Frontal cortex (tissue), 3 donors: ENCODE measurements at regions not wholly inside any gene's neighbourhood (a gene's known extent, or its start where the extent isn't known, plus 50 kb on each side); places are given as distances from the start of the nearest gene placed in this dataset.

Experiments used
- DNase-seq, 2 donors: peaks; one replicate each; pipeline ENCODE4 v3.0.0; 2012; ENCODE audit warnings: low spot score in 2 of 2
- FAIRE-seq: peaks from 2 replicates; lab custom pipeline; 2012; peaks lifted over from hg19 to GRCh38; lab: Jason Lieb, UNC
- donor health status: control.
- donor health status: control.
- donor health status: control.

- no peak for DNase-seq
- no peak for FAIRE-seq
Measured at GRCh38 chr20:24761220-24762065, 187.6 kb upstream of the CST7 start.

GRCh38 chr20:24762371-24762770, 186.7 kb upstream of the CST7 start:
- DNase-seq (no peak), FAIRE-seq (no peak)

DNA sequence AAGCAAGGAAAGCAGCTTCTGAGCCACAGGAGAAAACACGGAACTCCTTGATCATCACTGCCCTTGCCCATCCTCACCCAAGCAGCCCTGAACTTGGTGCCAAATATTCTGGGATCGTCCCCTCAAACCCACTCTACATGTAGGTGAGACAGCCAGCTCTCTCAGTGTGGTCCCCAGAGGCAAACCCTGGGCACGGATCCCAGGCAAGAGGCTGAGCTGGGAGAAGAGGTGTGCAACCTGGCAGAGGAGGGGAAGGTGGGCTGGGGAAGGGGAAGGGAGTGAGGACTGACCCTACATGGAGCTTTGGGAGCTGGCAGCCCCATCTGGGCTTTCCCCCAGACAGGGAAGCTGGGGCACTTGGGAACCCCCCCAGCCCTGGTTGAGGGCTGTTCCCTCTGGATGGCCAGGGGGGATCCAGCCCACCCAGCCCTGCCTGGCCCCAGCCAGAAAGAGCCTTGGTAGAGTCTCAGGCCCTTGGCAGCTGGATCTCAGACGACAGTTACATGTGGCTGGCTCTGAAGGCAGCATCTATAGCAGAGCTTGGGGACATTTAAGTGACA, 186.2 kb upstream of the CST7 start:
- DNase-seq (no peak), FAIRE-seq (no peak)

GRCh38 chr20:24763386-24764026, 185.6 kb upstream of the CST7 start:
- DNase-seq (no peak), FAIRE-seq (no peak)

GRCh38 chr20:24764027-24764793, 184.9 kb upstream of the CST7 start:
- FAIRE-seq (no peak), DNase-seq (no peak)

- DNase-seq (no peak), FAIRE-seq (no peak)
Measured at GRCh38 chr20:24764794-24765202, 184.3 kb upstream of the CST7 start.

- no peak for FAIRE-seq
- DNase-seq = no peak
Measured at GRCh38 chr20:24765316-24766142, 183.5 kb upstream of the CST7 start.

GRCh38 chr20:24766143-24766527, 182.9 kb upstream of the CST7 start:
- no peak for FAIRE-seq
- DNase-seq = no peak

DNA sequence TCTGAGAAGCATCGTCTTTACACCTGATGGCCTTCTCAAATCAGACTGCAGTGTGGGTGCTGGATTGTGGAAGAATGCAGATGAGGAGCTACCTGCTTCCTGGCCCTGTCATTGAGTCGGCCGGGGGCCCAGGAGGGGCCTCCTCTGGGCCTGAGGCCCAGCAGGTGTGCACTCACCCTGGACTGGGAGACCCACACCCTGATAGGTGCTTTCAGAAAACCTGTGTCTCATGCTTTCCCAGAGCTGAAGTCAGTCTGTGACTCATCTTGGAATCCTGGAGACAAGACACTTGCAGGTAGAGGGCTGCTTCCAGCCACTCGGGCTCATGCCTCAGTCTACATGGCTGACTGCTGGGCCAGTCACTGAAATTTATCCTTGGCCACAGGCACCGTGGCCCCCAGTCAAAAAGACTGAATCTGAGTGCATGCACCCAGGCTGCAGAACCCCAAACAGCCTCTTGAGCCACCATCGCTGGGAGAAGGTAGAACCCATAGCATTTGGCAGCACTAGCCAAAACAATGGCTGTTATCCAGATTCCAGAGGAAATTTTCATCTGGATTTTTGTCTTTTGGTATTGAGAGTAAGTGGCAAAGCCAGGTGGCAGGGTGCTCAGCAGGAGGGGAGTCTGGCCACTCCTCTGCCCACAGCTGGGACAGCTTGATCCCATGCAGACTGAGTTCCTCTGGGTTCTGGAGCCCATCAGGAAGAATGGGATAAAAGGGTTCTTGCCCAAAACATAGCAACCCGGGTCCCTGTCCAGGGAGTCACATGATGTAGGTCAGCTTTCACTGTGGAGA, 182.0 kb upstream of the CST7 start:
- DNase-seq (no peak), FAIRE-seq (no peak)

DNA sequence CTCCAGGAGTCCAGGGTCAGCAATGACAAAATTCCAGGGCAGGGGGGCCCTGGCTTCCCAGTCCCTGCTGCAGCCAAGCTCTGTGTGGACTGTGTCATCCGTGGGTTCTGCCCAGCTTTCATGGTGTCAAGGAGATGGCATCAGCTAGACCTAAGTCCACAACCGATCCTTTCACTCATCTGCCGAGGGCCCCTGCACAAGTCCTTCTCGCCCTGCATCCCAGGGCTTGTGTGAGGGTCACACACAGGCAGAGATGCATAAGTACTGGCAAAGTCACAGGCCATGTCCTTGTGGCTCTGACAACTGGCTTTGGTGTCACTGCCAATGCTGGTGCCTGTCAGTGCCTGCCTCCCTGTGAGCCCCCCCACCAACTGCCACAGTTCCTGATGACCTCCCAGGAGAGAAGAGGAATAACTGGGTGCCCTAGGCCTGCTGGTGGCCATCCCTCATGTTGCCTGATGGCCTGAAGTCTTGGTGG, 181.4 kb upstream of the CST7 start:
- FAIRE-seq = no peak
- DNase-seq = no peak

DNA sequence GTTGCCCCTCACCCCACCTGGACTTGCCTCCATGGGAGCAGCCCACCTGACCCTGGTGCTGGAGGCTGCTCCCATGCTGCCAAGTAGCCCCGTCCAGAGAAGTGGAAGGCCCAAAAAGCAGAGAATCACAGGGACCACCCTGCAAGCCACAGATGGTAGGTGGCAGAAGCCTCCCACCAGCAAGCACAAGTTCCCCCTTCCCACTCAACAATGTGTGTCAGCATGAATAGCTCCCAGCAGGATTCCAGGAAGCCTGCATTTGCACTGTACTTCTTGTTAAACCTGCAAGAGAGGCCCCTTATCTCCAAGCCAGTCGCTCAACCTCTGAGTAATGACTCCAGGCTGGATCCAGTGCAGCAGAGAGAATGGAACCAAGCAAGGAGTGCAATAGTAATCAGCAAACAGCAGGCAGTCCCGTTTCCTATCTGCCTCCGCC, 180.8 kb upstream of the CST7 start:
- no peak for FAIRE-seq
- no peak for DNase-seq

DNA sequence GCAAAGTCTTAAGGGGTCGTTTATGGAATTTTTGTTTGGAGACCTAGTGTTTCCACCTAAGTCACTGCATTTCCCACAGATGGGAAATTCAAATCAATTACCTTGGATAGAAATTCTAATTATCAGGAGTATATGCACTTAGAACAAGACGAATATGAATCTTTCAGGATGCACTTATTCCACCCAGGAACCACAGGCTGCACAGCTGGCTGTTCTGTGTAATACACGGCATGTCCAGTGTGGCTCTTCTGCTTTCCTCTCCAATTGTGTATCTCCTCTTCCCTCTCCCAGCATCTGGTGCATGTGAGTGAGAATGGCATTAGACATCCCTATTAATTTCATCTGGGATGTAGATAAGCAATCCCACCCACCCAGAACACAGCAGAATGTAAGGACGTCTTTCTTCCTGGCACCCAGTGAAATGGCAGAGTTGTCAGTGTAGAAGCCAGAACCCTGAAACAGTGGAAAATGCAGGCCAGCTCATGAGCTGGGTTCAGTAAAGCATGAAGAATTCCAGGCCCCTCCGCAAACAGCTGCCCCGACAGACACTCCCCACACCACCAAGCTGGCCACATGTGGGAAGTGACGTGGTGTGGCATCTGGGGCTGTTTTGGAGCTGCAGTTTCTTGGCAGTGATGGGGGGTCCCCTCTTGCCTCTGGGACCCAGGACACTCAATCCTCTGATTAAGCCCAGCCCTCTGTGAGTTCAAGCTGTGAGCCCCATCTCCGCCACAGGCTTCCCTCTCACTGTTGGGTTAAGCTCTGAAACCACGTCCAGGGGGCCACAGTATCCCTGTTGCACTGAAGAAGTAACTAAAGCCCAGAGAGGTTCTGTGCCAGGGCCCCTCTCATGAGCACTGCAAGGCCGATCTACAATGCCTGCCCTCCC, 180.1 kb upstream of the CST7 start:
- no peak for DNase-seq
- FAIRE-seq = no peak

GRCh38 chr20:24769878-24770627, 179.0 kb upstream of the CST7 start:
- DNase-seq (no peak), FAIRE-seq (no peak)

GRCh38 chr20:24770628-24771541, 178.2 kb upstream of the CST7 start:
- FAIRE-seq (no peak), DNase-seq (no peak)

GRCh38 chr20:24771542-24772061, 177.5 kb upstream of the CST7 start:
- no peak for DNase-seq
- FAIRE-seq = no peak

DNA sequence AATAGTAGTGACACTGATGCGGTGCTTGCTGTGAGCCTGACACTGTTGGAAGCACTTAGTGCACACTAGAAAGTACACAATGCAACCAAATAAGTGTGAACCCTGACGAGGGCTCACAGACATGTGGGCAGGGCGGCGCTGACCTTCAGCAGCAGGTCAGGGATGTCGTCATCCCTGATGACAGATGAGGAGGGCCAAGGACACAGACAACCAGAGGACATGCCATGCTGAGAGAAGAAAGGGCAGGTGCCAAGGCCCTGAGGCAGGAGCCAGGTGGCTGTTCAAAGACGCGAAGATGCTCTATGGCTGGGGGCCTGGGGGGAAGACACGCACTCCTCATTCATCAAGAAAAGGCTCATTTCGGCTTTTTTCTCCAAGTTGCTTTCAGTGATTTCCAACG, 176.4 kb upstream of the CST7 start:
- FAIRE-seq (no peak), DNase-seq (no peak)
